ENCODE measurements at regions not wholly inside any gene's neighbourhood (a gene's known extent, or its start where the extent isn't known, plus 50 kb on each side); places are given as distances from the start of the nearest gene placed in this dataset.

DNA sequence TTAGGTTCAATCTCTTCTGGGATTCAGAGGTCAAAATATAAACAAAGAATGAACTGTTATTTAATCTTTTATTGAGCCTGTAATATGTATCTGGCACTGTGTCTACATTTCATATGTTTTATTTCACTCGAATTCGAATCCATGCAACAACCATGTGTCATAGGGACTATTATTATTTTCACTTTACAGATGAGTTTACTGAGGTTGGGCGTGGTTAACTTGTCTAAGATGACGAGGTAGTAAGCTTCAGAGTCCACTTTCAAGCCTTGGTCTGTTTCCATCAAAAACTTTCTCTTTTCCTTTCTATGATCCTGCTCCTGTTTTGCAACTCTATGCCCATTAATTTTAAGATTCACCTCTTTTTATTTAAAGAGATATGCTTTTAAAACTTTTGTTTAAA is 55.2 kb upstream of the DMAC1 start:
- no peaks in the 10 kb centered on the region for H3K9me3 Mint-ChIP-seq
- no peaks in the 10 kb centered on the region for H3K36me3 Mint-ChIP-seq
- no peaks in the 10 kb centered on the region for H3K4me1 Mint-ChIP-seq
- no peaks in the 10 kb centered on the region for H3K27me3 Mint-ChIP-seq
- no peak overlapping the region for H3K27ac Mint-ChIP-seq
- H3K4me3 Mint-ChIP-seq: no peak overlapping the region
- no peak for DNase-seq
- CTCF ChIA-PET: no interaction called here
